Breast epithelium (tissue), 4 donors: ENCODE measurements at regions not wholly inside any gene's neighbourhood (a gene's known extent, or its start where the extent isn't known, plus 50 kb on each side); places are given as distances from the start of the nearest gene placed in this dataset.
"Not testable (repeated sequence)": the region's sequence is repeated elsewhere in the genome, so short reads cannot be mapped to it uniquely, and the experiment has no call there.

Source experiments
- DNase-seq, 2 donors: peaks; one replicate each; pipeline ENCODE4 v3.0.0-alpha.2; 2019; ENCODE audit warnings: low spot score in 2 of 2
- H3K27ac ChIP-seq, 2 donors: fragments of 200-600 bp; sonication (generic) in 1 of 2; one replicate each; pipeline ENCODE4 v1.5.1; 2016 to 2019; ENCODE audit warnings: mild to moderate bottlenecking in 1 of 2
- H3K27me3 ChIP-seq, 2 donors: fragments of 200-600 bp; sonication (generic) in 1 of 2; one replicate each; pipeline versions ENCODE4 v1.5.1 to v1.6.0; 2017 to 2019; ENCODE audit warnings: control low read depth in 1 of 2, mild to moderate bottlenecking in 1 of 2
- H3K36me3 ChIP-seq: fragments of 200-600 bp; one replicate; pipeline ENCODE4 v1.5.1; 2019
- H3K4me1 ChIP-seq, 2 donors: fragments of 200-600 bp; sonication (generic); one replicate each; pipeline ENCODE4 v1.5.1; 2016 to 2019; ENCODE audit warnings: control low read depth in 1 of 2
- H3K4me3 ChIP-seq, 3 donors: fragments of 200-600 bp; sonication (generic); 1 replicate in 2 of 3; 2 replicates in 1 of 3; pipeline ENCODE4 v1.5.1; 2016 to 2019; ENCODE audit warnings: mild to moderate bottlenecking in 3 of 3, moderate library complexity in 2 of 3
- H3K9me3 ChIP-seq, 2 donors: fragments of 200-600 bp; sonication (generic) in 1 of 2; one replicate each; pipeline ENCODE4 v1.5.1; 2016 to 2019; ENCODE audit warnings: control low read depth in 1 of 2
- CTCF ChIP-seq, 3 donors: fragments of 450-650 bp; IDR thresholded peaks; one replicate each; pipeline ENCODE4 v1.5.1; 2016 to 2017; ENCODE audit warnings: antibody characterized with exemption in 3 of 3, mild to moderate bottlenecking in 3 of 3, moderate library complexity in 3 of 3
- POLR2A ChIP-seq: fragments of 450-650 bp; IDR thresholded peaks from one replicate; pipeline ENCODE4 v1.6.1; 2016; ENCODE audit warnings: antibody characterized with exemption, mild to moderate bottlenecking, moderate library complexity
- POLR2AphosphoS5 ChIP-seq, 3 donors: sonication (generic); formaldehyde crosslinking; IDR thresholded peaks; one replicate each; pipeline ENCODE4 v1.6.1; 2017; ENCODE audit warnings: antibody characterized with exemption in 3 of 3
- intact Hi-C: fragments of 100-400 bp; cut with DNase I; formaldehyde crosslinking; loops from one replicate; pipeline ENCODE4 v1.15.1; 2023; ENCODE audit warnings: low total_unique reads

GRCh38 chr7:97298561-97298960 is 181.1 kb downstream of the SDHAF3 start:
- TF ChIP-seq POLR2AphosphoS5 (IDR thresholded peaks at IDR 0.05) (no peak), CTCF (IDR thresholded peaks at IDR 0.05) (no peak), POLR2A (no peak)
- Histone ChIP-seq H3K27ac (no peak overlapping the region), H3K4me3 (no peak overlapping the region), H3K27me3 (no peaks in the 10 kb centered on the region), H3K9me3 (no peaks in the 10 kb centered on the region), H3K4me1 (no peaks in the 10 kb centered on the region), H3K36me3 (no peaks in the 10 kb centered on the region)
- intact Hi-C loops, result no loop called here
- no peak for DNase-seq

GRCh38 chr7:97305589-97305988 is 188.1 kb downstream of the SDHAF3 start:
- no peaks in the 10 kb centered on the region for H3K4me1 ChIP-seq
- H3K27ac ChIP-seq, result no peak overlapping the region
- no peak for DNase-seq
- intact Hi-C loops, result no loop called here
- no peak for TF ChIP-seq CTCF (IDR thresholded peaks at IDR 0.05)
- no peaks in the 10 kb centered on the region for H3K9me3 ChIP-seq
- no peak overlapping the region for H3K4me3 ChIP-seq
- H3K36me3 ChIP-seq, result no peaks in the 10 kb centered on the region
- H3K27me3 ChIP-seq, result no peaks in the 10 kb centered on the region

- H3K4me3 ChIP-seq, result no peak overlapping the region
- no peak for DNase-seq
Measured at GRCh38 chr7:97307521-97308108, 190.1 kb downstream of the SDHAF3 start.

GRCh38 chr7:97313900-97314299 is 196.4 kb downstream of the SDHAF3 start:
- H3K27ac ChIP-seq, result no peak overlapping the region
- no peak for TF ChIP-seq POLR2A
- TF ChIP-seq POLR2AphosphoS5 (IDR thresholded peaks at IDR 0.05), result no peak
- TF ChIP-seq CTCF (IDR thresholded peaks at IDR 0.05), result no peak
- no peaks in the 10 kb centered on the region for H3K27me3 ChIP-seq
- H3K4me3 ChIP-seq, result no peak overlapping the region
- DNase-seq, result no peak
- H3K36me3 ChIP-seq, result no peaks in the 10 kb centered on the region
- intact Hi-C loops, result no loop called here
- H3K4me1 ChIP-seq, result no peaks in the 10 kb centered on the region
- H3K9me3 ChIP-seq, result peaks cover 6 to 14% of the 10 kb centered on the region in 2 donors

More at GRCh38 chr7:97307521-97308108, 190.1 kb downstream of the SDHAF3 start:
- Histone ChIP-seq H3K9me3 (no peaks in the 10 kb centered on the region), H3K27ac (no peak overlapping the region), H3K4me1 (no peaks in the 10 kb centered on the region), H3K36me3 (no peaks in the 10 kb centered on the region), H3K27me3 (no peaks in the 10 kb centered on the region)
- TF ChIP-seq CTCF (IDR thresholded peaks at IDR 0.05) (no peak), POLR2AphosphoS5 (IDR thresholded peaks at IDR 0.05) (no peak), POLR2A (no peak)
- intact Hi-C loops, result no loop called here

GRCh38 chr7:97317575-97317974 is 200.1 kb downstream of the SDHAF3 start:
- TF ChIP-seq CTCF (IDR thresholded peaks at IDR 0.05) (no peak), POLR2AphosphoS5 (IDR thresholded peaks at IDR 0.05) (no peak), POLR2A (no peak)
- Histone ChIP-seq H3K4me3 (no peak overlapping the region), H3K36me3 (no peaks in the 10 kb centered on the region), H3K27ac (no peak overlapping the region), H3K9me3 (peaks cover 6 to 14% of the 10 kb centered on the region in 2 donors), H3K4me1 (no peaks in the 10 kb centered on the region), H3K27me3 (no peaks in the 10 kb centered on the region)
- intact Hi-C loops, result no loop called here
- DNase-seq, result no peak

- H3K36me3 ChIP-seq, H3K27me3 ChIP-seq, H3K27ac ChIP-seq, H3K4me1 ChIP-seq, H3K4me3 ChIP-seq, intact Hi-C loops, DNase-seq: not testable (repeated sequence)
- peaks cover 4 to 13% of the 10 kb centered on the region in 2 donors for H3K9me3 ChIP-seq
Measured at GRCh38 chr7:97329871-97330270, 212.4 kb downstream of the SDHAF3 start.
